GM18909 (cell line): ENCODE measurements at regions not wholly inside any gene's neighbourhood (a gene's known extent, or its start where the extent isn't known, plus 50 kb on each side); places are given as distances from the start of the nearest gene placed in this dataset.

Experiments used
- ATAC-seq: cut with Tn5 transposase; IDR thresholded peaks from one replicate; pipeline ENCODE4 v1.9.1; 2021; ENCODE audit warnings: mild to moderate bottlenecking; ENCODE audit not compliant: unreplicated experiment, poor library complexity

GRCh38 chr2:33810046-33810835 is 211.1 kb upstream of the FAM98A start:
- ATAC-seq: no peak

- no peak for ATAC-seq
These were observed 206.9 kb upstream of the FAM98A start for GRCh38 chr2:33806041-33806440.

- ATAC-seq: no peak
These were observed 205.1 kb upstream of the FAM98A start for GRCh38 chr2:33804155-33804554.

GRCh38 chr2:33796511-33796910 is 197.4 kb upstream of the FAM98A start:
- no peak for ATAC-seq

DNA sequence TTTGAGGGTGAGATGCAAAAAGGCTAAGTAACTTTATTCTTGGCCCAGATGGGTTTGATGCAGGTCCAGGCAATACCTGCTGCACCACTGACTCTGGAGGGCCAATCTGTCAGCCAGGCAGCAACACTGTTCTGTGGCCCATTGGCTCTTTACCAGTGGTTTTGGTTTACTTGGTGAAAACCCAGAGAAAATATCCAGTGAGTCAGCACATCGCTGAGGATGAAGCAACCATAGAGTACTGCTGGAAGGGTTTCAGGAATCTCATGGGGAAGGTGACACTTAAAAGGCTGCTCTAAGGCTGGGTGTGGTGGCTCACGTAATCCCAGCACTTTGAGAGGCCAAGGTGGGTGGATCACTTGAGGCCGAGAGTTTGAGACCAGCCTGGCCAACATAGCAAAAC is 192.5 kb upstream of the FAM98A start:
- no peak for ATAC-seq

DNA sequence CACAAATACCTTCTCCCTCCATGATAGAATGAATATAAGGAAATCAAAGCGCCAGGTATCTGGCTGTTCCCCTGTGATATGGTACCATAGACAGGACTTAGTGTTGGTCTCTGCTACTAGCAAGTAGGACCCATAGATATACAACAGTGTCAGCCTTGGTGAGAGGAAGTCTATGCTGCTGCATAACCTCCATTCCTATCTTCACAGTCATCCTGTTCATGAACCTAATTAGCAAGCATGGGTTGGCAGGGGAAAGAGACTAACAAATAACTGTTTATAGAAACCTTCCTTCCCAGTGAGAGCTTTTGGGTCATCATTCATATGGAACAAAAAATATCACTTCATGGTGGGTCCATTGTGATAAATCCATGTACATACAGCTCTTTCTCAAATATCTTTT is 188.9 kb upstream of the FAM98A start:
- no peak for ATAC-seq

DNA sequence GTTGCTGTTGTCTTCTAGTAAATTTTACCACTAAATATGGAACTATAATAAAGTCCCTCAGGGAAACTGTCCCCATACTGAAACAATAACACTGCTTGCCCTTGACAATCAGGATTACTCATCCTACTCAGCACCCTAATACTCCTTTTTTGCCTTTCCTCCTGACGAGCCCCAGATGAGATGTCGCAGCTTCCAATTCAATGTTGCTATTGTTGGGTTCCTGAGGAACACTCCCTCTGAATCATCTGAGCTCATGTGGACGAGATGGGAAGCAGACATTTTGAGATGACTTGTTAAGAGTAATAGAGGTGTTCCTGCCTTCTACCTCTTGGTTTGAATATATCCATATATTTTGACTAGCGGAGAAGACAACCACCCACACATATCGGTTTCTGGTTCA is 187.8 kb upstream of the FAM98A start:
- no peak for ATAC-seq

GRCh38 chr2:33785201-33786106 is 186.4 kb upstream of the FAM98A start:
- ATAC-seq: peak; percentile 96

DNA sequence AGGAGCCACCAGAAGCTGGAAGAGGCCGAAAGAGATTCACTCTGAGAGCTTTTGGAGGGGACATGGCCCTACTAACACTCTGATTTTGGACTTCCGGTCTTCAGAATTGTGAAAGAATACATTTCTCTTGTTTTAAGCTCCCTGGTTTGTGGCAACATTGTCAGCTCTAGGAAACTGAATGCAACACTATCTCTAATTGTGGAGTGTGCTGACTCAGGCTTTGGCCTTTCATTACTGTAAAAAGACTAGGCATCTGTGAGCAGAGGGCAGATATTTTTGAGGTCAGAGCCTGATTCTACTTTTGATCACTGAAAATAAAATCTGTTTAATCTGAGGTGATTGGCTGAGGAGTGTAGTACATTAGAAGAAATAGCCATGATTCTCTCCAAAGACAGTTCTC is 185.4 kb upstream of the FAM98A start:
- peak; percentile 4 for ATAC-seq

DNA sequence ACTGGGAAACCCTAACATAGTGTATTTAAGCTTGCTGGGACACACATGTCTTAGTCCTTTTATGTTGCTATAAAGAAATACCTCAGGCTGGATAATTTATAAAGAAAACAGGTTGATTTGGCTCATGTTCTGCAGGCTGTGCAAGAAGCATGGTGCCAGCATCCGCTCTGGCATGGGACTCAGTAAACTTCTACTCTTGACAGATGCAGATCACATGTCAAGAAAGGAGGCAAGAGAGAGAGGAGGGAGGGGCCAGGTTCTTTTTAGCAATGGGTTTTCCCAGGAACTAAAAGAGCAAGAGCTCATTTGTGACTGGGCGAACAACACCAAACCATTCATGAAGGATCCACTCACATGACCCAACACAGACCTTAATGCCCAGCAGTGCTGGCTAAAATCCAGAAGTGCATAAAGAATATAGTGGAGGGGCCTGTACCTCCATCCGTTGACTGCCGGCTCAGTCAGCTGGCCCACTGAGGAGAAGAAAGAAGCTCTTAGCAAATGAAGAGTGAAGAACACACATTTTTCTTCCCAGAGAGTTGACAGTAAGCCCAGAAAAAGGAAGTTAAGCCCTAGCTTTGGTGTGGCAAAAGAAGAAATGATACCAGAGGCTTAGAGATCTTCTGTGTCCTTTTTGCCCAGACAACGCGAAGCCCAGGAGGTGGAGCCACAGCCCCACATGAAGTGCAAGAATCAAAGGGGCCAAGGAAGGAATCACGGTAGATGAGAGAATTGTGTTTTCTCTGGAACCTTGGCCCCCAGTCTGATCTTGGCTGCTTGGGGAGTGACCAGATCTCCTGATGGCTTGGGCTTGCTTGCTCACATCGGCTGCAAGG is 183.5 kb upstream of the FAM98A start:
- ATAC-seq: no peak

DNA sequence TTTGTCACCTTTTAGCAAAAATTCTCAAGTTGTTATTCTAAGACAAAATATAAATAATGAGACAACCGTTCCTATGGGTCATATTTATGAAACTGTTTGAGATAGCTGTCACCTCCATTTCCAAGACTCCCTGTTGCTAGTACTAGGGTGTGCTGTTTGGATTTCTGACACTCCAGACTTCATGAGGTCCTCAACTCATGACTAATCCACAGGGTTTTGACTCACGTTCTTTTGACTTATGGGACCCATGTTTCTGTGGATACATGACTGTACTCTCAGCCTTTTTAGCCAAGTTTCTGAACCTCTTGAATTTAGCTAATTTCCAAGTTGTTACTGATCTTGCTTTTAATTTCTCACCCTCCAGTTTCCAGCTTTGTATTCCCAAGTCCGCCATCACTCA is 178.7 kb upstream of the FAM98A start:
- ATAC-seq: no peak

- ATAC-seq: no peak
These were observed 176.2 kb upstream of the FAM98A start for GRCh38 chr2:33775306-33775705.

GRCh38 chr2:33770023-33770422 is 170.9 kb upstream of the FAM98A start:
- no peak for ATAC-seq

GRCh38 chr2:33766175-33766574 is 167.1 kb upstream of the FAM98A start:
- ATAC-seq: no peak

GRCh38 chr2:33765122-33765521 is 166.0 kb upstream of the FAM98A start:
- no peak for ATAC-seq

GRCh38 chr2:33764551-33764950 is 165.5 kb upstream of the FAM98A start:
- ATAC-seq: no peak

GRCh38 chr2:33763671-33764310 is 164.7 kb upstream of the FAM98A start:
- no peak for ATAC-seq

DNA sequence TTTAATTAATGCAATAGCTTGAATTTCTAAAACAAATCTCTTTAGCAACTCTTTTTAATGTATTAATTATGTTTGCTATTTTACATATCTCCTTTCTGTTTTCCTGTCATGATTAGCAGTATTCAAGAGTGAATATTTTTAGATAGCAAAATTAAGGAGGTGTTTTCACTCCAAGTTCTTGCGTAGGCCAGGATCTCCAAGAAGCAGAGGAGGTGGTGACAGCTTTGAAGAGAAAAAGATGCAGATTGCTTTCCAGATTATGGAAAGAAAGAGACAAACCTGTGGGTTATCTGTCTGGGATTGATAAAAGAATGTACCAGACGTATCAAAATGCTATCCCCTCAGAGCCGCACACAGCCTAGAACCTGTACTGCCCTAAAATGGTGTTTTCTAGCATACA is 163.5 kb upstream of the FAM98A start:
- no peak for ATAC-seq

DNA sequence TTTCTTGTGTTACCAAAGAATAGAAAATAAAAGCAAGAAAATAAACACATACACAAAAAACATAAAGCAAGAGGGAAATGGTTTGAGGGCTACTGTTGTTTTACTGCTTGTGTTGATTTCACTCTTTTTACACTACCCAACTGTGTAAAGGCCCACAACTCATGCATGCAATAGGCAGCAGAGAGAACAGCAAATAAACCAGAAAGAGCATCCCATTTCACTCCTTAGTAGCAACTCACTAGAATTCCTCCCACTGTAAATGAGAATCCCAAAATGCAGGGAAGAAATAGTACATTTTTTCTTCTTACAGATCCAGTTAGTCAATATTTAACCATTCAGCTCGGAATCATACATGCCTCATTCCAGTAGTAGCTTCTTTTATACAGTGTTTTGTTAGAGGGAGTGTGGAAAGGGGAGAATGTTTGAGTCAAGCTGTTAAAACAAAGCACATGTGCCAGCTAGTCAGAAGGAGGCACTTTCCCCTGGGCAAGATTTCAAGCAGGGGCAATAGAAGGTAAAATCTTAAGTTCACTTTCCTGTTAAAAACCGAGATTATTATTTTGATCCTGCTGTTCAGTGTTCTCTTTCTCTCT is 147.2 kb upstream of the FAM98A start:
- ATAC-seq: no peak

GRCh38 chr2:33735096-33735495 is 136.0 kb upstream of the FAM98A start:
- ATAC-seq: no peak
